GM19351 (cell line): ENCODE measurements at regions not wholly inside any gene's neighbourhood (a gene's known extent, or its start where the extent isn't known, plus 50 kb on each side); places are given as distances from the start of the nearest gene placed in this dataset.

ENCODE experiments used
- ATAC-seq: cut with Tn5 transposase; IDR thresholded peaks from one replicate; pipeline ENCODE4 v1.9.1; 2021; ENCODE audit warnings: mild to moderate bottlenecking, moderate library complexity; ENCODE audit not compliant: unreplicated experiment

DNA sequence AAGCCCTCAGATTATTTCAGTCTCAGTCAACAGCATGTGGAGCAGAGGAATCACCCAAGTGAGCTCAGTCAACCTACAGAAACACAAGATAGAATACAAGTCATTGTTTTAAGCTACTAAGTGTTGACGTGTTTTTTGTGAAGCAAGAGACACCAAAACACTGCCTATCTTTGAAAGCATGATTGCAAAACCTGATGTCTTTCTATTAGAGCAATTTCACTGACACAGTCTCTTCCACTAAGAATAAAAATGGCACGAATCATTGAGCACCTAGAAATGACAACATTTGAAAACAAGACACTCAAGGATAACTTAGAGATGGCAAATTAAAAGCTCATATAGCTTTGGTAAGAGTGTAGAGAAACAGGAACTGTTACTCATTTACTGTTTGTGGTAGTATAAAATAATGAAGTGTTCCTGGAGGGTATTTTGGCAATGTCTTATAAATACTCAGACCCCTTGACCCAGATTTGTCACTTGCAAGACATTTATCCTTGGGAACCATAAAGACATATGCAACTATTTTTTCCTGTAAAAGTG is 407.1 kb upstream of the XYLT1 start:
- no peak for ATAC-seq

DNA sequence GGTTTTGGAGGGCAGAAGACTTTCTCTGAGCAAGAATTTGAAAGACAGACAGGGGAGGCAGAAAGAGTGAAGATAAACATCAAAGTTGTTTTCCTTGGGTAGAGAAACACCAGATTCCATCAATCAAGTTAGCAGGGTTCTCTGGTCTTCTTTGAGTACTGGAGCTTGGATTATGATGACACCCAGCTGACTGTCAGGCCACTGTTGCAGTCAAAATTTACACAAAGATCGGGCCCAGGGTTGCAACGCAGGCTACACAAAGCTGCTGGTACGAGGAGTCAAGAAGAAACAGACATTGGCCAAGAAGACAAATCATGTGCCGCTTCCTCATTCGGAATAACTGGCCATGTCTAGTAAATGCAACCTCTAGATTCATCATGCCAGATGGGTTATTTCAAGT is 396.2 kb upstream of the XYLT1 start:
- no peak for ATAC-seq

DNA sequence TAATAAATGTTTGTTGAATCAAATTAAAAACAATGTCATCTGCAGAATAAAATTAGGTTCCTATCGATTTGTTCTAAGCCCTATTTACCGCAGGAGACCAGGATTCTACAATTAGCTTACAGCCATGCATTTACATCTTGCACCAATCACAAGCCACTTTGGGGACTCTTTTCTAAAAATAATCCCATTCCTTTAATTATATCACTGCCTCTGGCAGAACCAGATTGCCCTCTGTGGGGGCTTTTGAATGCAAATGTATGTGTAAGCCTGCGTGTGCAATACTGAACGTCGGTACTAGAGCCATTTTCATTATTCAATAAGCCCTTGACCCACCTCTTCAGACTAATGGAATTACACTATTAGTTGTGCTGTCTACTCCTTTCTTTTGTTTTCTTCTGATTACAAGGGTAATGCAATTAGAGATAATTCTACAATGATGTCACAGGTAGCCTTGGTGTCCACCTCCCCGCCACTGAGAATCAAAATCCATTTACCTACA is 391.3 kb upstream of the XYLT1 start:
- ATAC-seq: no peak

DNA sequence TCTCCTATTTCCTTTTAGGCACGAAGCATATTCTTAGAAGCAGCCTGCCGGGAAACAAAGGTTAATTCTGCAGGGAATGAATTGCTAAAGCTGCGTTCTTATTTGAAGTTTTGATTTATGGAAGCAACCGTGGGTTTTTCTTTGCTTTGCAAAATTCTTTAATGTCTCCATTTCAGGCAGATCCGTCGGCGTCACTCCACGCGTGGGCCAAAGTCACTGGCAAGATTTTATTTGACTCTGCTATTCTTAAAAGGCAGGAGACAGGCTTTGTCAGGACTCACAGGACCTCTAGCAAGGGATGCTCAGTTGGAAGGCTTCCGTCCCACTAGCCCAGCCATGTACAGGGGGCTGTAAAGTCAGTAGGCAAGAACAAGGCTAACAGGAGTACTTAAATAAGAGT is 387.3 kb upstream of the XYLT1 start:
- ATAC-seq: no peak

DNA sequence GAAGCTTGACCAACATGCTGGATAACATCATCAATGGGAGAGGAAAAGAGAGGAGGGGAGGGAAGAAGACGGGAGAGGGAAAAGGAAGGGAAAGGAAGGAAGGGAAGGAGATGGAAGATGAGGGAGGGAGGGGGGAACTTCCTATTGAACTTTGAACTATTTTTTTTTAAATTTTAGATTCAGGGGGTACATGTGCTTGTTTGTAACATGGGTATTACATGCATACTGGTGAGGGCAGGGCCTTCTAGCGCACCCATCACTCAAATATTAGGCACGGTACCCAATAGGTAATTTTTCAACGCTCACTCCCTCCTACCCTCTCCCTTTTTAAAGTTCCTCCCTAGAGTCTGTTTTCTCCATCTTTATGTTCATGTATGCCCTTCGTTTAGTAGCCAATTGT is 383.2 kb upstream of the XYLT1 start:
- ATAC-seq: no peak

DNA sequence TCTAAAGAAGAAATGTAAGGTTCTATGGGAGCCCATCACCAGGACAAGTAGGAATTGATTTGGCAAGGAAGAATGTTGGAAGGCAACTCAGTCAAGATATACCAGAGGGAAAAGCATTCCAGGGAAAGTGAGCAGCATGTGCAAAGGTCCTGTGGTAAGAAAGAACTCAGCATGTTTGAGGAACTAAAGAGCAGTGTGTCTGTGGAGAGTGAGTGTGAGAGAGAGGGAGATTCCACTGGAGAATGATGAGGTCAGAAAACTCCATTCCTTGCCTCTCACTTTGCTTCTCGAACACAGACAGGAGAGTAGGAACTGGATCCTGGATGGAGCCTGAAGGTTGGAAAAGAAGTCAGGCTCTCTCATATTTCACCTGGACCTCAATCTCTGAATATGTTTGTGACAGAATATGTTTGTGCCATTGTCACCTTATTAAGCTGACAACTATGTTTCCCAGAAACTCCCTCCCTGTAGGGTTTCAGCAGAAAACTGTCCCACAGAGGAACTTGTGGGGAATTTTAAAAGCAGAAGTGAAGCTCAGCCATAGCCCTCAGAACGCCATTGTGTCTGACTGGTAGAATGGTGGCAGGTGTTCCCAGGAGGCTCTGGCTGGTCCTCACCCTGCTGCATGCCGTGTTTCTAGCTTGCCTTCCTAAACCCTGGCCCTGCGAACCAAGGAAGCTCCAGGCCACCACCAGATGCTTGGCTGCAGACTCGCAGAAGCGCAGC is 382.4 kb upstream of the XYLT1 start:
- no peak for ATAC-seq

DNA sequence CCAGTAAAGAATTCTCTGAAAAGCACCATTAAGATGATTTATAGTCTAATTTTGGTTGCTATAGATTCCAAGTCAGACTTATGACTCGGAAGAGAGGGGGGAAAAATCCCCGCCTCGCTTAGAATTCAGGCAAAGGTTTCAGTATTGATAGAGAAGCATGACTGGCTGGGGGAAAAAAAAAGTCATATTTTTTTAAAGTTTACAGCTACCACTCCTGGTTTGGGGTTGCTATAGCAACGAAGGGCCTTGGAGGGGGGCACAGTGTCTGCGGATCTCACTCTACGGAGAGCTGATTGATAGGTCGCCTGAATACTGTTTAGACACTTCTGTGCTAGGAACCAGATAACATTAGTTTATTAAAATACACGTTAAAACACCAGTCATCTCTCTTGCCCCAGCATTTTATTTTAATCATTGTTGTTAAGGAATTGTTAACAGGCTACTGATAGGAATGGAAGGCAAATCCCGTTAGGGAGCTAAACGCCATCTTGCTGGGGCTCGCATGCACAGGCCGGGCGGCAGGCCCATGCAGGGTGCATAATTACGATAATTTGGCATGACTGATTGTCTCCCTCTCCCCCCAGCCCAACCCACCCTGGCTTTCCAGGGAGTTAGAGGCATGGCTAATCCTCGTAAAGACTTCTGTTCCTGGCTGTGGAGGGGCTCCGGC is 380.0 kb upstream of the XYLT1 start:
- ATAC-seq: no peak

DNA sequence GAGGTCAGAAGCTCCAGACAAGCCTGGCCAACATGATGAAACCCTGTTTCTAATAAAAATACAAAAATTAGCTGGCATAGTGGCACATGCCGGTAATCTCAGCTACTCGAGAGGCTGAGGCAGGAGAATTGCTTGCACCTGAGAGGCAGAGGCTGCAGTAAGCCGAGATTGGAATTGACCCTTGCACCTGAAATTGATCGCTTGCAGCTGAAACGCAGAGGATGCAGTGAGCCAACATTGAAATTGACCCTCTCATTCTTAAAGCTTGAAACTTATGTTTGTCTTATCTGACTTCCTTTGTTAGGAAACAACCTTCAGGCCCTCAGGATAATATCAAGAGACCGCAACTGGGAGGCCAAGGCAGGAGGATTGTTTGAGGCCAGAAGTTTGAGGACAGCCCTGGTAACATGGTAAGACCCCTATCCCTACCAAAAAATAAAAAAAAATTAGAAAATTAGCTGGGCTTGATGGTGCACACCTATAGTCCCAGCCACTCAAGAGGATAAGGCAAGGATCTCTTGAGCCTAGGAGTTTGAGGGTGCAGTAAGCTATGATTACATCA is 376.6 kb upstream of the XYLT1 start:
- no peak for ATAC-seq

DNA sequence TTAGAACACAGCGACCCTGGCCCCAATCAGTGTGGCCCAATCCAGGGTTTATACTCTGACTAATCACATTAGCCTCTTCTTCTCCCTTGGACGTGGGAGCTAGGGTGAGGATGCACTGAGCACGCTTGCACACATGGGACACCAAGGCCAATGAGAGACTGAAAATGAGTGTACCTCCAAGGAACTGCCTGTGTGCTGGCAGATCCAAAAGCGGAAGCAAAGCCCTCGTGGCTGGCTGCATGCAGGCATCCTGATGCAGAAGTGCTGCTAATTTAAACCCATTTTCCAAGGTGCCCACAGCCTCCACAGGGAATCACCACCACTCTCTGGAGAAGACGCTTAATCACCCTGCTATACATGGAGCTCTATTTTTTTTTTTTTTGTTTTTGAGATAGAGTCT is 375.3 kb upstream of the XYLT1 start:
- no peak for ATAC-seq

DNA sequence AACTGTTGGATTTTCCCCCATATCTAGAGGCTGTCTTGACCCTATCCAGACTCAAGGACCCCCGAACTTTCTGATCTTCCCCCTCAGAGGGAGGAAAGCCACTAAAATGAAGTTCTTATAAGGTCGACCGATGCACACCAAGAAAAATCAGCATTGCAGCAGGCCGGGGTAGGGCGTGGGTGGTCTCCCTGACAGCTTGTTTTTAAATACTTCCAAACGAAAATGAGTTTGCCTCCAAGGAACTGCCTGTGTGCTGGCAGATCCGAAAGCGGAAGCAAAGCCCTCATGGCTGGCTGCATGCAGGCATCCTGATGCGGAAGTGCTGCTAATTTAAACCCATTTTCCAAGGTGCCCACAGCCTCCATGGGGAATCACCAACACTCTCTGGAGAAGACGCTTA is 374.3 kb upstream of the XYLT1 start:
- ATAC-seq: no peak

DNA sequence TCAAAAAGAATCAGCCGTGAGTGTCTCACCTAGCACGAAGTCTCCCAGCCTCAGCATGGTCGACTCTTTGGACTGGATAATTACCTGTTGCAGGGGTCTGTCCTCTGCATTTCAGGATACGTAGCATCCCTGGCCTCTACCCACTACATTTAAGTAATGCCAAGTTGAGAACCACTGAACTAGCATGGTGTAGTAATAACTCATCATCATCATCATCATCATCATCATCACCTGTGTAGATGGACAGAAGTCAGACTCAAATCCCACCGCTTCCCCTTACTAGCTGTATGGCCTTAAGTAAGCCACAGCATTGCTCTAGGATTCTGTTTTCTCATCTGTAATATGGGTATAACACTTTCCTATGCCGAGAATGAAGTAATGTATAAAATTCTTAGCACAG is 373.1 kb upstream of the XYLT1 start:
- ATAC-seq: no peak

DNA sequence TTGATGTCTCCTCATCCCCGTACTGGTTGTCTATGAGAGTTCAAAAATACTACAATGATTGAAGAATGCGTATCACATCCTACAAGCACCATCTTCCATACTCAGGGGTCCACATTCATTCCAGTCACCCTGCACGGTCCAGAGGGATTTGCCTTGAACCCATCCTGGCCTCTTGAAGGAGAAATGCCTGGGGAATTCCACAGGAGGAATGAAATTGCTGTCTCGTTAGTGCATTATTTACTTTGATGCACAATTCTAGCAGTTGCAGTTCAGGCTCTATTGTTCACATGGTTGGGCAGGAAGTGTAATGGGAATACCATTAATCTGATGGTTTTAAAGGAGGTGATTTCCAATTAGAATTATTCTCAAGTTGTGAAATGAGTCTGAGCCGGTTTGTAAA is 369.1 kb upstream of the XYLT1 start:
- ATAC-seq: no peak

DNA sequence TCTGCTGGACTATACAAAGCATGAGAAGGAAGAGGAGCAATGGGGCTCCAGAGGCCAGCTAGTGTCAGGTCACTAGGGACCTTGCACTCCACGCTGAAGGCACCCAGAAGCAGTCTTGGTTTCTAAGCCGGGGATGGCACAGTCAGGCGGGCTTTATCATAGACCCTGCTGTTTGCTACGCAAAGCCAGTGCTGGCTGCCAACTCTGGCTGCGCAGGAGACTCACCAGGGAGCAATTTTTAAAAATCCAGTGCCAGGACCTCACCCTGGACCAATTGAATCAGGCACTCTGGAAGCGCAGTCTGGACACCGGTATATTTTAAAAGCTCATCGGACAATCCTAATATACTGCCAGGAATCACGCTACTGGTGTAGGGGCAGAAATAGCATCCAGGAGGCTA is 368.5 kb upstream of the XYLT1 start:
- no peak for ATAC-seq

DNA sequence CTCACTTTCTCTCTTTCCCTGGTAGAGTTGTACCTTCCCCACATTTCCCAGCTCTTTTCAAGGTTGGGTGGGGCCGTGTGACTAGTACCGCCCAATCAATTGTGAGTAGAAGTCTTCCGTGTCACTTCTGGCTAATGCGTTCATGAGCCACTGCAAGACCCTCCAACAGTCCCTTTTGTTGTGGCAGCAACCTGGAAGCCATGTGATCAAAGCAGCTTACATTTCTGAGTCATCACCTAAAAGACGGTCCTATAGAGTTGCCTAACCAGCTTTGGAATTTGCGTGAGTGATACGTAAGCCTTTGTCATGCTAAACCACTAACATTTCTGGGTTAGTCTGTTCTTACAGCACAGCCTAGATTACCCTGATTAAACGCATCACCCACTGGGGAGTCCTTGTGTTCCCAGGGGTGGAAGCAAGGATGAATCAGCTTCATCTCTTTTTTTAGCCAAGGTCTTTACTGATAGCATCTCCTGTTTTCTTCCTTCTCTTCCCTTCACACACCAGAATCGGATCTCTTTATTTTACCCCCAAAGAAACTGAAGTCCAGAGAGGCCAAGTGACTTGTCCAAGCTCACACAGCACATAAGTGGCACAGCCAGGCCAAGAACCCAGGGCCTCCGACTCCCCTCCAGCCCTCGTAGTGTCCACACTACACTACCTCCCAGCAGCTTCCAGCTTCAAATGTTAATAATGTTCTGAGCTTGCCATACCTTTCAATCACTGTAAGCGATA is 366.3 kb upstream of the XYLT1 start:
- no peak for ATAC-seq

DNA sequence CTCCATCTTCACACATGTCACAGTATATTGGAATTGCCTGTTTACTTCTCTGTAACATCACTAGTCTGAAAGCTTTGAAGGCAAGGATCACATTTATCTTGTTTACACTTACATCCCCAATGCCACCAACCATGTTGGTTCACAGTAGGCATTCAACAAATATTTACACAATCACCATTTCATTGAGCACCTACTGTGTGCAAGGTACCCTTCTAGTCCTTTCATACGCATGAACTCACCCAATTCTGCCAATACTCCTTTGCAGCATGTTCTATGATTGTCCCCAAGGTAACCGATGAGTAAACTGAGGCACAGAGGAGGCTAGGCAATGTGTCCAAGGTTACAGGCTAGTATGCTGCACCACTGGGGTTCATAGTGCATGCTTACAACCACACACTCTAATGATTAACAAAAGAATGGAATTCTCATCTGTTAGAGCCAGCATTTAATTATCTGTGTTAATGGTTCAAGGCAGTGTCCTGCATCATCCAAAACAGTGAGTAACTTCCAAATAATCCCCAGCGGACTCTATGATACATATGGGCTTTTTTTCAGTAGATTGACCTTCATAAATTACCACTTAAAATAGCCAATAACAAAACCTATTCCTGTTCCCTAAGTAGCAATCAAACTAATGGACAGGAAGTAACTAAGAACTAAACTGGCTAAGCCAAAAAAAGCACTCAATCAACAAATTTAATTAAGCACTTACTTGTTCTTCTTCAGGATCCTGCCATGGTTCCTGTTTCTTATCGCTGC is 364.5 kb upstream of the XYLT1 start:
- no peak for ATAC-seq

DNA sequence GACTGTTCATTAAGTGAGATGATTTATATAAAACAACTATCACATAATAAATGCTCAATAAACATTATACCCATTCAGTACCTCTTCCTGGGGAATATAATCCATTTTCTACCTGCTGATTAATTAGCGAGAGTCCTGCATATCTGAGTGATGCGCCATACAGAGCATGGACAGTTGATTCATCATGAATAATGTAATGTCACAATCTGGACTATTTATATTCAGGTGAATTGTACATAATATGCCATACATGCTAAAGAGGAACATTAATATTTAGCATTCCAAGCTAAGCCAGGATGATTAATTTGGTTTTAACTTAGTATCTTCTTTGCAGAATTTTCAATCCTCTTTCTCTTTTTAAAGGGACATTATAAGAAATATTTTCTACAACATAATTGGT is 362.0 kb upstream of the XYLT1 start:
- no peak for ATAC-seq

DNA sequence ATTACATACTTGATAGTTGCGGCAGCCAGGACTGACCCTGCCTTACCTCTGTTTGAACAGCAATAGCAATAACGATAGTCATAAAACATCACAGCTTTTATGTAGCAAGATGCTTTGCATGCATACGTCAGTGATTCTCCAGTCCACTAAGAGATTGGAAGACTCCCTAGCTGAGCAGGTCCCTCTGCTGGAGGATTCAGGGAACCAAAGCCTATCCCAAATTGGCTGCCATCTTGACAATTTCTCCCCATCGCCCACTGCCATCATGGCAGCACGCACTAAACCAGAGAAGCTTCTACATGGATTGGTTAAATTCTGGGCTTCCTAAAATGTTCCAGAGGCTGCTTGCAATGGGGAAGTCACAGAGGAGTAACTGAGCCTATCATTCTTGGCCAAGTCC is 360.6 kb upstream of the XYLT1 start:
- no peak for ATAC-seq

DNA sequence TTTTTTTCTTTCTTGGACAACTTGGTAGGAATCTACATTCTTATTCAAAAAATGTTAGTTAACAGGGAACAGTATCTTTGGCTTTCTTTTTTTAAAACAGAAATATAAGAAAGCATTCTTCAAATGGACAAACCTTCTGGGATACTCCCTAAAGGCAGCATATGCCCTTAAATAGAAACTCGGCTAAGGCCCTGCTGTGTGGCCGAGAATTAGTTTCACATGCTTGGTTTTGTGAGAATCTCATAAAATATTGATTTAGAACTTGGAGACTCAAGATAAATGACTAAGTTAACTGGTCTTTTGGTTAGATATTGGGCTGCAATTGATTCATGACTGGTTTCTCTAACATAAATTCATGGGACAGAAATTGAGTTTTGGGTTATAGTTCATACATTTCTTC is 359.9 kb upstream of the XYLT1 start:
- no peak for ATAC-seq

DNA sequence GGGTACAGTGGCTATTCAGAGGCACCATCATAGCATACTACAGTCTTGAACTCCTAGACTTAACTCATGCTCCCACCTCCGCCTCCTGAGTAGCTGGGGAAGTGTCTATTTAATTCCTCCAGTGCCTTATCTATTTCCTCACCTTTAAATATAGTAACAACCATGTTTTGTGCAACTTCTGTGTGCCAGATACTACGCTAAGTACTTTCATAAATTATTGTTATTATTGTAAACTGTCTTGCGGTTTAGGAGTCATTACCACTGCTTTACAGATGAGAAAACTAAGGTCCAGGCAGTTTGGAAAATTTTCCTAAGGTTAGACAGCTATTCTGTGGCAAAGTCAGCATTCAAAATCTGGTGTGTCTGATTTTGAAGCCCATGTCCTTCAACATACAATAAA is 359.1 kb upstream of the XYLT1 start:
- no peak for ATAC-seq

DNA sequence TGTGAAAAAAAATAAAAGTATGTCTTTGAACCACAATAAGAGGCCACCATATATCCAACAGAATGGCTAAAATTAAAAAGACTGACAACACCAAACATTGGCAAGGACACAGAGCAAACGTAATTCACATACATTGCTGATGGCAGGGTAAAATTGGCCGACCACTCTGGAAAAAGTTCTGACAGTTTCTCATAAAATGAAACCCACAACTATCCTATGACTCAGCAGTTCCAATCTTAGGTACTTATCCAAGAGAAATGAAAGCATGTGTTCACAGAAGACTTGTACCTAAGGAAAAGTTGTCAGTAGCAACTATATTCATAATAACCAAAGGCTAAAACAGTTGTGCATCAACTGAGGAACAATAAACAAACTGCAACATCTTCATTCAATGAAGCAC is 357.3 kb upstream of the XYLT1 start:
- ATAC-seq: no peak

DNA sequence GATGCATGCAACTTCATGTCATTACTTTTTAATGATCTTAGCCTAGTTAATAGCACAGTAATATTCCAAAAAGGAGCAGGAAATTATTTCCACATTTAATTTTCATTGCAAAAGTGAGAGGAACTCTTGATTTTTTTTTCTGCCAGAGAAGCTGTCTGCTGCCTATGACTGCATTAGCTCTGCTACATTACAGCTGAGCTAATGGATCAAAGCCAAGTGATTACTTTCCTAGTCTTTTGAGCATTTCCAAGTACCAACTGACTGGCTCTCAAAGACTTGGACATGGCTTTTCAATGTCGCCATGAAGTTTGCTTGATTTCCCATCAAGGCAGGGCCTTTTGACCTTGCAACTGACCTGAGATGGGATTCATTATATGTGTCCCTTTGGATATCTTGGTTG is 356.6 kb upstream of the XYLT1 start:
- no peak for ATAC-seq
